Liver (tissue), 3 donors: ENCODE measurements at regions not wholly inside any gene's neighbourhood (a gene's known extent, or its start where the extent isn't known, plus 50 kb on each side); places are given as distances from the start of the nearest gene placed in this dataset.

ENCODE experiments used
- EGR1 ChIP-seq, 2 donors: IDR thresholded peaks; 2 replicates each; pipeline ENCODE4 v1.6.1; 2016 to 2018; ENCODE audit warnings: antibody characterized with exemption in 2 of 2, low read depth in 2 of 2
- GABPA ChIP-seq, 2 donors: IDR thresholded peaks in 1 of 2; conservative IDR thresholded peaks in 1 of 2; 2 replicates each; pipeline ENCODE4 v1.6.1; 2016; ENCODE audit warnings: antibody characterized with exemption in 2 of 2, mild to moderate bottlenecking in 1 of 2, moderate library complexity in 1 of 2
- JUND ChIP-seq, 2 donors: IDR thresholded peaks; 2 replicates each; pipeline ENCODE4 v1.6.1; 2016; ENCODE audit warnings: antibody characterized with exemption in 2 of 2
- NR2F2 ChIP-seq: IDR thresholded peaks from 2 replicates; pipeline ENCODE4 v1.6.1; 2016; ENCODE audit warnings: antibody characterized with exemption
- RAD21 ChIP-seq, 2 donors: IDR thresholded peaks; 2 replicates each; pipeline ENCODE4 v1.6.1; 2016; ENCODE audit warnings: antibody characterized with exemption in 2 of 2, mild to moderate bottlenecking in 2 of 2
- REST ChIP-seq: IDR thresholded peaks from 2 replicates; pipeline ENCODE4 v1.6.1; 2016; ENCODE audit warnings: antibody characterized with exemption, mild to moderate bottlenecking
- SP1 ChIP-seq: IDR thresholded peaks from 2 replicates; pipeline ENCODE4 v1.6.1; 2018; ENCODE audit warnings: antibody characterized with exemption, mild to moderate bottlenecking
- TAF1 ChIP-seq: conservative IDR thresholded peaks from 2 replicates; pipeline ENCODE4 v1.6.1; 2016; ENCODE audit warnings: antibody characterized with exemption, mild to moderate bottlenecking
- YY1 ChIP-seq: IDR thresholded peaks from 2 replicates; pipeline ENCODE4 v1.6.1; 2016; ENCODE audit warnings: antibody characterized with exemption, mild to moderate bottlenecking
- TF ChIP-seq, protein P1 (sequence below): fragments of 150-350 bp; IDR thresholded peaks from 2 replicates; pipeline ENCODE4 v1.5.1; 2017; ENCODE audit warnings: improper control_type of control experiment, low read depth, low read length; ENCODE audit not compliant: missing input control
- TF ChIP-seq, protein P2 (sequence below): IDR thresholded peaks from 2 replicates; pipeline ENCODE4 v1.6.1; 2016; ENCODE audit warnings: antibody characterized with exemption
- TF ChIP-seq, protein P3 (sequence below): IDR thresholded peaks from 2 replicates; pipeline ENCODE4 v1.6.1; 2016; ENCODE audit warnings: antibody characterized with exemption
- TF ChIP-seq, protein P4 (sequence below): IDR thresholded peaks from 2 replicates; pipeline ENCODE4 v1.6.1; 2016; ENCODE audit warnings: antibody characterized with exemption
- donor health status: healthy.
- donor health status: healthy.

DNA sequence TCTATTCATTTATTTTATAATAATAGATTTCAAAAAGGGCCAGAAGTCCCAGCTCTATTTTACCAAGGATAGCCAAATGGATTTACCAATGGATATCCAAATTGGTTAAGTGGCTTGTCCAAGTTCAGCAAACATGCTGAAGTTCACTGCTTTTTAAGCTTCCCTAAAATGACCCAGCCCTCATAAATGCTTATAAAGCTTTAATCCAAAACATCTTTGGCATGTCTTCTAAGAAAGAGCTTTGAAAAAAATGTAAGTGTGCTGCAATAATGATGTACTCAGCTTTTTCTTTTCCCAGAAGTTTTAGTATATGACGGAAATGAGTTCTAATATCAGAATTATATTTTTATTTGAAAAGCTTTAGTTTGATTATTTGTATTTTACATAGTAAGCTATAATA, 451.5 kb upstream of the ADAMTS5 start:
- TF ChIP-seq, protein P1, sequence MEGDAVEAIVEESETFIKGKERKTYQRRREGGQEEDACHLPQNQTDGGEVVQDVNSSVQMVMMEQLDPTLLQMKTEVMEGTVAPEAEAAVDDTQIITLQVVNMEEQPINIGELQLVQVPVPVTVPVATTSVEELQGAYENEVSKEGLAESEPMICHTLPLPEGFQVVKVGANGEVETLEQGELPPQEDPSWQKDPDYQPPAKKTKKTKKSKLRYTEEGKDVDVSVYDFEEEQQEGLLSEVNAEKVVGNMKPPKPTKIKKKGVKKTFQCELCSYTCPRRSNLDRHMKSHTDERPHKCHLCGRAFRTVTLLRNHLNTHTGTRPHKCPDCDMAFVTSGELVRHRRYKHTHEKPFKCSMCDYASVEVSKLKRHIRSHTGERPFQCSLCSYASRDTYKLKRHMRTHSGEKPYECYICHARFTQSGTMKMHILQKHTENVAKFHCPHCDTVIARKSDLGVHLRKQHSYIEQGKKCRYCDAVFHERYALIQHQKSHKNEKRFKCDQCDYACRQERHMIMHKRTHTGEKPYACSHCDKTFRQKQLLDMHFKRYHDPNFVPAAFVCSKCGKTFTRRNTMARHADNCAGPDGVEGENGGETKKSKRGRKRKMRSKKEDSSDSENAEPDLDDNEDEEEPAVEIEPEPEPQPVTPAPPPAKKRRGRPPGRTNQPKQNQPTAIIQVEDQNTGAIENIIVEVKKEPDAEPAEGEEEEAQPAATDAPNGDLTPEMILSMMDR, result no peak
- no peak for TF ChIP-seq EGR1 (IDR thresholded peaks at IDR 0.05; ENCODE audit: low read depth in 2 of 2)
- TF ChIP-seq JUND (IDR thresholded peaks at IDR 0.05), result no peak
- no peak for TF ChIP-seq YY1
- TF ChIP-seq RAD21 (IDR thresholded peaks at IDR 0.05), result no peak
- TF ChIP-seq, protein P2, sequence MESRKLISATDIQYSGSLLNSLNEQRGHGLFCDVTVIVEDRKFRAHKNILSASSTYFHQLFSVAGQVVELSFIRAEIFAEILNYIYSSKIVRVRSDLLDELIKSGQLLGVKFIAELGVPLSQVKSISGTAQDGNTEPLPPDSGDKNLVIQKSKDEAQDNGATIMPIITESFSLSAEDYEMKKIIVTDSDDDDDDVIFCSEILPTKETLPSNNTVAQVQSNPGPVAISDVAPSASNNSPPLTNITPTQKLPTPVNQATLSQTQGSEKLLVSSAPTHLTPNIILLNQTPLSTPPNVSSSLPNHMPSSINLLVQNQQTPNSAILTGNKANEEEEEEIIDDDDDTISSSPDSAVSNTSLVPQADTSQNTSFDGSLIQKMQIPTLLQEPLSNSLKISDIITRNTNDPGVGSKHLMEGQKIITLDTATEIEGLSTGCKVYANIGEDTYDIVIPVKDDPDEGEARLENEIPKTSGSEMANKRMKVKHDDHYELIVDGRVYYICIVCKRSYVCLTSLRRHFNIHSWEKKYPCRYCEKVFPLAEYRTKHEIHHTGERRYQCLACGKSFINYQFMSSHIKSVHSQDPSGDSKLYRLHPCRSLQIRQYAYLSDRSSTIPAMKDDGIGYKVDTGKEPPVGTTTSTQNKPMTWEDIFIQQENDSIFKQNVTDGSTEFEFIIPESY, result no peak
- no peak for TF ChIP-seq TAF1
- TF ChIP-seq GABPA (IDR thresholded peaks at IDR 0.05 in 1 of 2, conservative IDR thresholded peaks at IDR 0.05 in 1 of 2), result no peak
- no peak for TF ChIP-seq SP1
- TF ChIP-seq NR2F2, result no peak
- no peak for TF ChIP-seq REST
- TF ChIP-seq, protein P3, sequence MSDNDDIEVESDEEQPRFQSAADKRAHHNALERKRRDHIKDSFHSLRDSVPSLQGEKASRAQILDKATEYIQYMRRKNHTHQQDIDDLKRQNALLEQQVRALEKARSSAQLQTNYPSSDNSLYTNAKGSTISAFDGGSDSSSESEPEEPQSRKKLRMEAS, result no peak
- TF ChIP-seq, protein P4, sequence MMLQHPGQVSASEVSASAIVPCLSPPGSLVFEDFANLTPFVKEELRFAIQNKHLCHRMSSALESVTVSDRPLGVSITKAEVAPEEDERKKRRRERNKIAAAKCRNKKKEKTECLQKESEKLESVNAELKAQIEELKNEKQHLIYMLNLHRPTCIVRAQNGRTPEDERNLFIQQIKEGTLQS, result no peak
